ENCODE measurements at regions not wholly inside any gene's neighbourhood (a gene's known extent, or its start where the extent isn't known, plus 50 kb on each side); places are given as distances from the start of the nearest gene placed in this dataset.
"Not testable (repeated sequence)": the region's sequence is repeated elsewhere in the genome, so short reads cannot be mapped to it uniquely, and the experiment has no call there.

- TF ChIP-seq, protein P1, sequence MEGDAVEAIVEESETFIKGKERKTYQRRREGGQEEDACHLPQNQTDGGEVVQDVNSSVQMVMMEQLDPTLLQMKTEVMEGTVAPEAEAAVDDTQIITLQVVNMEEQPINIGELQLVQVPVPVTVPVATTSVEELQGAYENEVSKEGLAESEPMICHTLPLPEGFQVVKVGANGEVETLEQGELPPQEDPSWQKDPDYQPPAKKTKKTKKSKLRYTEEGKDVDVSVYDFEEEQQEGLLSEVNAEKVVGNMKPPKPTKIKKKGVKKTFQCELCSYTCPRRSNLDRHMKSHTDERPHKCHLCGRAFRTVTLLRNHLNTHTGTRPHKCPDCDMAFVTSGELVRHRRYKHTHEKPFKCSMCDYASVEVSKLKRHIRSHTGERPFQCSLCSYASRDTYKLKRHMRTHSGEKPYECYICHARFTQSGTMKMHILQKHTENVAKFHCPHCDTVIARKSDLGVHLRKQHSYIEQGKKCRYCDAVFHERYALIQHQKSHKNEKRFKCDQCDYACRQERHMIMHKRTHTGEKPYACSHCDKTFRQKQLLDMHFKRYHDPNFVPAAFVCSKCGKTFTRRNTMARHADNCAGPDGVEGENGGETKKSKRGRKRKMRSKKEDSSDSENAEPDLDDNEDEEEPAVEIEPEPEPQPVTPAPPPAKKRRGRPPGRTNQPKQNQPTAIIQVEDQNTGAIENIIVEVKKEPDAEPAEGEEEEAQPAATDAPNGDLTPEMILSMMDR (IDR thresholded peaks at IDR 0.05; ENCODE audit: insufficient read depth, low read depth, low read length, missing control alignments): no peak
- no peak overlapping the region for H3K4me3 ChIP-seq (ENCODE audit: low read length)
Measured at GRCh38 chr9:82052081-82052480, 63.5 kb downstream of the SPATA31D1 start.

GRCh38 chr9:82054264-82055015, 65.9 kb downstream of the SPATA31D1 start:
- TF ChIP-seq, protein P1 (IDR thresholded peaks at IDR 0.05; ENCODE audit: insufficient read depth, low read depth, low read length, missing control alignments): no peak

More at GRCh38 chr9:82052081-82052480, 63.5 kb downstream of the SPATA31D1 start:
- no peak for DNase-seq (ENCODE audit: low read depth)

GRCh38 chr9:82057805-82058204, 69.2 kb downstream of the SPATA31D1 start:
- H3K4me3 ChIP-seq (ENCODE audit: low read length): no peak overlapping the region
- TF ChIP-seq, protein P1 (IDR thresholded peaks at IDR 0.05; ENCODE audit: insufficient read depth, low read depth, low read length, missing control alignments): no peak
- no peak for DNase-seq (ENCODE audit: low read depth)

More at GRCh38 chr9:82054264-82055015, 65.9 kb downstream of the SPATA31D1 start:
- no peak for DNase-seq (ENCODE audit: low read depth)
- H3K4me3 ChIP-seq (ENCODE audit: low read length): no peak overlapping the region

DNA sequence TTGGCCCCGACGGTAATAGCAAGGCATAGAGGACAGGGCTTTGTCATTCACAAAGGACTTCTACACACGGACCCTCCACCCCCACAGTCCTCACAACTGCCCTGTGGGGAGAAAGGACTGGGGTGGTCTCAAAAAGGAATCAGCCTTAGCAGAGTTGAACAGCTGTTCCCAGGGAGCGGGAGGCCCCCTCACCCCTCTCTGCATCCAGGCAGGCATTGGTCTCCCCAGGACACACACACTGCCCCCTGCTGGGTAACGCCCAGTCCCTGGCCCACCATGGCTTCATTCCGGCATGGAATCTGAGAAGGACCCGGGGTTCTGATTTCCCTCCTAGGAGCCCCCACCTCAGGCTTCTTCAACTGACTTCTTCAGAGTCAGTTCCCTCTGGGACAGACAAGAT, 73.2 kb downstream of the SPATA31D1 start:
- not testable (repeated sequence) for H3K4me3 ChIP-seq (ENCODE audit: low read length); DNase-seq (ENCODE audit: low read depth)

DNA sequence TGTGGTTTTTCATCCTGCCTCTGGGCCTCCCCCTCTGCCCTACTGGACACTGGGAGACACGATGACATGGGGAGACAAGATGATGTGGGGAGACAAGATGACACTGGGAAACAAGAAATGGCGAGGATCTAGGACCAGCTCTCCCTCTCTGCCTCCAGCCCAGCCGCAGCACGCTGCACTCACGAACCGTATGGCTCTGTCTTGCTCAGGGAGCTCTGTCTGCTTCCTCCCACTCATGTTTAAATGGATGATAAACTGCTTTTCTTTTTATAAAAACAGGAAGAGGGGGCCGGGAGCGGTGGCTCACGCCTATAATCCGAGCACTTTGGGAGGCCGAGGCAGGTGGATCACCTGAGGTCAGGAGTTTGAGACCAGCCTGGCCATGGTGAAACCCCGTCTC, 73.7 kb downstream of the SPATA31D1 start:
- no peak overlapping the region for H3K4me3 ChIP-seq (ENCODE audit: low read length)
- TF ChIP-seq, protein P1 (IDR thresholded peaks at IDR 0.05; ENCODE audit: insufficient read depth, low read depth, low read length, missing control alignments): no peak
- no peak for DNase-seq (ENCODE audit: low read depth)

DNA sequence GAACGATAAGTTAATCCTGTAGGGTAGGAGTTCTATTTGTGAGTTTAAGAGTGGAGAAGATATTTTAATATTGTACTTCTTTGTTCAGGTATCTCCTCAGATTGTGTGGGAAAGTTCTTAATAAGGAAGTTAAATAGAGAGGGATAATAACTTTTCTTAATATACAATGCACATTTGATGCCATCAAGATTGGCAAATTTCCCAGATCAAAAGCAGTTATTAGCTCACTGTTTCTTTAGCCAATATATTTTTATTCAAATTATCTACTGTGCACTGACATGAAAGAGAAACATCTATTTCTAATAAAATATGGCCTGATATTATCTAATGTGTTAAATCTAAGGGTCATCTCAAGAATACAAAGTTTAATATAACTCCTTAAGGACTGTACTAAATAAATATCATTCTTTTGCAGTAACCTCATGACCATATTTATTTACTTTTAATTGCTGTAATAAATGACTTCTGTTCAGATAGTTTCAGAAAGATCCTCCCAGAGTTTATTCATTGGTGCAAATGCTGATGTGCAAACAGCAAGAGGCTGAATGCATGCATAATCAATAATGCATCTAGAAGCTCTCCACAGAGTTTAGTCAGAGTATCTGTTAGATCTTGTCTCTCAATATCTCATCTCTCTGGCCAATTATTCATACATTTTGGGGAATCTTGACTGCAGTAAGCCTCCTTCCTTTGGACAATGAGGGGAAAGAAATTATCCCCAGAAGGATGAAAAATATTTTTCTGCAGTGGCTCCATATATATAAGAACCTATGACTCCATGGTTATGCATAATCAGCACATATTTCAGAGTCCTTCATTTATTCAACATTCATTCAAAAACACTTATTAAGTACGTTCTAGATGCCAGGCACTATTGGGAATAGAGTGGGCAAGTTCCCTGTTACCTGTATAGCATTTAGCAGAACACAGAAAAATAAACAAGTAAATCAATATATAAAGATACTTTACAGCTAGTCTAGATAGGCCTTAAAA, 85.3 kb downstream of the SPATA31D1 start:
- DNase-seq (ENCODE audit: low read depth): no peak
- no peak overlapping the region for H3K4me3 ChIP-seq (ENCODE audit: low read length)
- TF ChIP-seq, protein P1 (IDR thresholded peaks at IDR 0.05; ENCODE audit: insufficient read depth, low read depth, low read length, missing control alignments): no peak

DNA sequence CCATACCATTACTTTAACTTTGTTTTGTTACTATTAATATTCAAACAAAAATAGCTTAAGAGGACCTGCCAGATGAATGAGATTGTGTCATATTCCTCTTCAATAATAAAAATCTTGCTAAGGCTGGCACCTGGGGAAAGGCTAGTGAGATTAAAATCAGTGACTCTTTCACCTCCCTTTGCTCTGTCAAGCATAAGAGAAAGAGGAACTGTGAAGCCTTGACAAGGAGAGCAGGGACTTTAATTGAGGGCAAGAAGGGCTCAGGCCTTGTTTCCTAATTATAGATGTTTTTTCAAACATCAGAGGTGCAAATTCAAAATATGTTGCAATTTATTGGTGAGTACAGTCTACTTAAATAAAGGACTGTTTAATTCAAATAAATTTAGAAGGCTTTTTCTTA, 91.7 kb downstream of the SPATA31D1 start:
- no peak overlapping the region for H3K4me3 ChIP-seq (ENCODE audit: low read length)
- TF ChIP-seq, protein P1 (IDR thresholded peaks at IDR 0.05; ENCODE audit: insufficient read depth, low read depth, low read length, missing control alignments): no peak
- no peak for DNase-seq (ENCODE audit: low read depth)

Measured in epithelial cell of esophagus (primary cell).